AG04450 (cell line): ENCODE measurements at regions not wholly inside any gene's neighbourhood (a gene's known extent, or its start where the extent isn't known, plus 50 kb on each side); places are given as distances from the start of the nearest gene placed in this dataset.

Source experiments
- CTCF ChIA-PET: fragments of 300-600, 350-600 bp; formaldehyde crosslinking; extraction: SDS; loops from one replicate; lab custom pipeline; 2022; ENCODE audit warnings: antibody characterized with exemption, inconsistent platforms; lab: Charles Lee
- POLR2A ChIA-PET: fragments of 350-600 bp; formaldehyde crosslinking; extraction: SDS; loops from one replicate; lab custom pipeline; 2021; ENCODE audit warnings: antibody characterized with exemption, inconsistent platforms; lab: Yijun Ruan, JAX
- DNase-seq: peaks from one replicate; pipeline ENCODE4 v3.0.0-alpha.2; 2011; ENCODE audit warnings: low read depth, low spot score
- H3K27ac ChIP-seq: one replicate; pipeline ENCODE4 v1.5.1; 2012; ENCODE audit warnings: low read depth, low read length, control low read depth
- H3K27me3 ChIP-seq: one replicate; pipeline ENCODE4 v1.6.0; 2012; ENCODE audit warnings: low read length; ENCODE audit not compliant: control insufficient read depth, insufficient read depth
- H3K4me3 ChIP-seq: 2 replicates; pipeline ENCODE4 v1.5.1; 2011; ENCODE audit warnings: mild to moderate bottlenecking, low read depth, low read length, control low read depth
- H3K9me3 ChIP-seq: 2 replicates; pipeline ENCODE4 v1.5.1; 2012; ENCODE audit warnings: low read length; ENCODE audit not compliant: control insufficient read depth, insufficient read depth
- CTCF ChIP-seq: IDR thresholded peaks from 2 replicates; pipeline ENCODE4 v1.5.1; 2011; ENCODE audit warnings: low read depth, low read length, control low read depth, inconsistent platforms

GRCh38 chr15:23750179-23750578, 63.1 kb upstream of the NDN start:
- no peak overlapping the region for H3K4me3 ChIP-seq
- no peak for DNase-seq
- H3K27me3 ChIP-seq = no peaks in the 10 kb centered on the region
- no peak overlapping the region for H3K27ac ChIP-seq
- CTCF ChIA-PET = no interaction called here
- H3K9me3 ChIP-seq = peaks cover 26% of the 10 kb centered on the region
- POLR2A ChIA-PET = no interaction called here
- no peak for TF ChIP-seq CTCF

GRCh38 chr15:23750776-23751175, 63.7 kb upstream of the NDN start:
- H3K27me3 ChIP-seq = no peaks in the 10 kb centered on the region
- H3K4me3 ChIP-seq = no peak overlapping the region
- CTCF ChIA-PET = no interaction called here
- TF ChIP-seq CTCF = no peak
- peaks cover 28% of the 10 kb centered on the region for H3K9me3 ChIP-seq
- no peak for DNase-seq
- POLR2A ChIA-PET = no interaction called here
- no peak overlapping the region for H3K27ac ChIP-seq

DNA sequence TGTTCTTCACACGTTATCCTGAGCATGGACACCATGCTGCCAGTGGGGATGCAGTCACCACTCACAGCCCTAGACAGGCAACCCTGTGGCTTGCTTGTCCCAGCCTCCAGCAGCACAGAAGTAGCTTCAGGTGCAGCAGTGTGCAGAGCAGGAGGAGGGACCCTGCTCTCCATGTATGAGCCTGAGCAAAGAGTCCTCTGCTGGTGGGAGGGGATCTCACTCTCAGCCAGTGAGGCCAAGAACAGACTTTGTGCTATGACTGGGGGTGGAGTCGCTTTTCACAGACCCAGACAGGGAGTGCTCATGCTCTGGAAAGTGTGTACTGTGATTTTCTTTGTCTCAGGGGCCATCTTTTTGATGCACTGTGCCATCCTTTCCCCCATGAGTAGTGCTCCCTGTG, 66.1 kb upstream of the NDN start:
- CTCF ChIA-PET = no interaction called here
- Histone ChIP-seq H3K27me3 (no peaks in the 10 kb centered on the region), H3K4me3 (no peak overlapping the region), H3K9me3 (peaks cover 20% of the 10 kb centered on the region), H3K27ac (no peak overlapping the region)
- no peak for TF ChIP-seq CTCF
- no peak for DNase-seq
- POLR2A ChIA-PET = no interaction called here

GRCh38 chr15:23758891-23759290, 71.8 kb upstream of the NDN start:
- no peak overlapping the region for H3K27ac ChIP-seq
- no peak overlapping the region for H3K4me3 ChIP-seq
- ChIA-PET CTCF (no interaction called here), POLR2A (no interaction called here)
- H3K27me3 ChIP-seq = no peaks in the 10 kb centered on the region
- no peak for DNase-seq
- H3K9me3 ChIP-seq = peaks cover 18% of the 10 kb centered on the region
- no peak for TF ChIP-seq CTCF

GRCh38 chr15:23760024-23760423, 72.9 kb upstream of the NDN start:
- Histone ChIP-seq H3K9me3 (peaks cover 16% of the 10 kb centered on the region), H3K27me3 (no peaks in the 10 kb centered on the region), H3K4me3 (no peak overlapping the region), H3K27ac (no peak overlapping the region)
- CTCF ChIA-PET = no interaction called here
- DNase-seq = no peak
- TF ChIP-seq CTCF = no peak
- POLR2A ChIA-PET = no interaction called here
